ENCODE measurements at regions not wholly inside any gene's neighbourhood (a gene's known extent, or its start where the extent isn't known, plus 50 kb on each side); places are given as distances from the start of the nearest gene placed in this dataset.
A peak's percentile ranks its signal among the peaks of the same experiment; 100 is the strongest.

- H3K36me3 ChIP-seq = no peaks in the 10 kb centered on the region
- peaks cover 0 to 10% (median 0%) of the 10 kb centered on the region in 3 donors for H3K4me1 ChIP-seq
- no peak overlapping the region for H3K4me3 ChIP-seq
- H3K9me3 ChIP-seq = no peaks in the 10 kb centered on the region
- no peaks in the 10 kb centered on the region for H3K27me3 ChIP-seq
- no peak for ATAC-seq
- 10 to 25% methylated on average over 1 of the region's 1 CpG for WGBS, 2 donors (ENCODE audit: low coverage in 1 of 2)
- TF ChIP-seq EP300 (IDR thresholded peaks at IDR 0.05) (no peak), POLR2A (IDR thresholded peaks at IDR 0.05) (no peak), POLR2AphosphoS5 (IDR thresholded peaks at IDR 0.05) (no peak), CTCF (IDR thresholded peaks at IDR 0.05) (no peak)
- no peak overlapping the region for H3K27ac ChIP-seq
Observed at GRCh38 chr12:58564721-58565120, 355.6 kb downstream of the LRIG3 start.

GRCh38 chr12:58566599-58566998, 353.7 kb downstream of the LRIG3 start:
- Histone ChIP-seq H3K27me3 (no peaks in the 10 kb centered on the region), H3K4me3 (no peak overlapping the region), H3K9me3 (no peaks in the 10 kb centered on the region), H3K36me3 (no peaks in the 10 kb centered on the region), H3K4me1 (peaks cover 0 to 10% (median 0%) of the 10 kb centered on the region in 3 donors), H3K27ac (no peak overlapping the region)
- TF ChIP-seq EP300 (IDR thresholded peaks at IDR 0.05) = no peak
- no peak for TF ChIP-seq CTCF (IDR thresholded peaks at IDR 0.05)
- TF ChIP-seq POLR2A (IDR thresholded peaks at IDR 0.05) = no peak
- no peak for TF ChIP-seq POLR2AphosphoS5 (IDR thresholded peaks at IDR 0.05)
- 75 to 81% methylated on average over 3 of the region's 3 CpGs for WGBS, 2 donors (ENCODE audit: low coverage in 1 of 2)
- ATAC-seq = no peak

GRCh38 chr12:58567189-58567588, 353.1 kb downstream of the LRIG3 start:
- no peaks in the 10 kb centered on the region for H3K9me3 ChIP-seq
- peaks cover 0 to 10% (median 0%) of the 10 kb centered on the region in 3 donors for H3K4me1 ChIP-seq
- no peak overlapping the region for H3K4me3 ChIP-seq
- no peak for ATAC-seq
- H3K27ac ChIP-seq = no peak overlapping the region
- 91 to 100% methylated on average over 1 of the region's 1 CpG for WGBS, 2 donors (ENCODE audit: low coverage in 1 of 2)
- H3K27me3 ChIP-seq = no peaks in the 10 kb centered on the region
- TF ChIP-seq POLR2AphosphoS5 (IDR thresholded peaks at IDR 0.05) = no peak
- TF ChIP-seq POLR2A (IDR thresholded peaks at IDR 0.05) = no peak
- TF ChIP-seq EP300 (IDR thresholded peaks at IDR 0.05) = no peak
- no peak for TF ChIP-seq CTCF (IDR thresholded peaks at IDR 0.05)
- H3K36me3 ChIP-seq = no peaks in the 10 kb centered on the region

- WGBS, 2 donors (ENCODE audit: low coverage in 1 of 2) = 93 to 100% methylated on average over 1 of the region's 1 CpG
- H3K27me3 ChIP-seq = no peaks in the 10 kb centered on the region
- no peak for ATAC-seq
- TF ChIP-seq CTCF (IDR thresholded peaks at IDR 0.05) = no peak
- no peaks in the 10 kb centered on the region for H3K9me3 ChIP-seq
- H3K27ac ChIP-seq = no peak overlapping the region
- no peak overlapping the region for H3K4me3 ChIP-seq
- peaks cover 0 to 6% (median 1%) of the 10 kb centered on the region in 3 donors for H3K4me1 ChIP-seq
- H3K36me3 ChIP-seq = no peaks in the 10 kb centered on the region
Observed at GRCh38 chr12:58570411-58570810, 349.9 kb downstream of the LRIG3 start.

GRCh38 chr12:58575256-58575655, 345.0 kb downstream of the LRIG3 start:
- ATAC-seq = peak; percentile 70
- Histone ChIP-seq H3K4me3 (no peak overlapping the region), H3K27me3 (no peaks in the 10 kb centered on the region), H3K4me1 (peaks cover 0 to 32% (median 8%) of the 10 kb centered on the region in 3 donors), H3K27ac (peak overlapping the region in 3 of 4 donors; percentile 14 to 50 (median 33)), H3K36me3 (no peaks in the 10 kb centered on the region), H3K9me3 (no peaks in the 10 kb centered on the region)
- 7 to 54% methylated on average over 5 of the region's 5 CpGs for WGBS, 2 donors (ENCODE audit: low coverage in 1 of 2)
- TF ChIP-seq POLR2A (IDR thresholded peaks at IDR 0.05) (no peak), POLR2AphosphoS5 (IDR thresholded peaks at IDR 0.05) (peak; percentile 79), EP300 (IDR thresholded peaks at IDR 0.05) (no peak), CTCF (IDR thresholded peaks at IDR 0.05) (no peak)

Data from gastroesophageal sphincter (tissue), 4 donors.